ENCODE measurements at regions not wholly inside any gene's neighbourhood (a gene's known extent, or its start where the extent isn't known, plus 50 kb on each side); places are given as distances from the start of the nearest gene placed in this dataset.

GRCh38 chr7:33813331-33813730 lies 92.0 kb upstream of the BMPER start:
- peak; percentile 51 for DNase-seq (ENCODE audit: low read depth)

GRCh38 chr7:33814400-33814799 lies 90.9 kb upstream of the BMPER start:
- DNase-seq (ENCODE audit: low read depth): no peak

GRCh38 chr7:33814936-33815335 lies 90.4 kb upstream of the BMPER start:
- DNase-seq (ENCODE audit: low read depth): no peak

- no peak for DNase-seq (ENCODE audit: low read depth)
These were observed 90.0 kb upstream of the BMPER start for GRCh38 chr7:33815336-33815735.

- DNase-seq (ENCODE audit: low read depth): no peak
These were observed 89.2 kb upstream of the BMPER start for GRCh38 chr7:33816106-33816505.

- no peak for DNase-seq (ENCODE audit: low read depth)
These were observed 85.7 kb upstream of the BMPER start for GRCh38 chr7:33819658-33820057.

GRCh38 chr7:33820206-33820605 lies 85.1 kb upstream of the BMPER start:
- no peak for DNase-seq (ENCODE audit: low read depth)

- no peak for DNase-seq (ENCODE audit: low read depth)
These were observed 83.4 kb upstream of the BMPER start for GRCh38 chr7:33821970-33822369.

- no peak for DNase-seq (ENCODE audit: low read depth)
These were observed 81.4 kb upstream of the BMPER start for GRCh38 chr7:33823913-33824312.

GRCh38 chr7:33824911-33825459 lies 80.4 kb upstream of the BMPER start:
- peak; percentile 80 for DNase-seq (ENCODE audit: low read depth)

GRCh38 chr7:33825644-33826043 lies 79.7 kb upstream of the BMPER start:
- DNase-seq (ENCODE audit: low read depth): no peak

- DNase-seq (ENCODE audit: low read depth): no peak
These were observed 75.8 kb upstream of the BMPER start for GRCh38 chr7:33829536-33829935.

- DNase-seq (ENCODE audit: low read depth): peak; percentile 74
These were observed 73.8 kb upstream of the BMPER start for GRCh38 chr7:33831389-33832141.

- DNase-seq (ENCODE audit: low read depth): peak; percentile 71
These were observed 73.0 kb upstream of the BMPER start for GRCh38 chr7:33832271-33832721.

GRCh38 chr7:33836797-33837355 lies 68.5 kb upstream of the BMPER start:
- DNase-seq (ENCODE audit: low read depth): peak; percentile 36

- DNase-seq (ENCODE audit: low read depth): no peak
These were observed 67.9 kb upstream of the BMPER start for GRCh38 chr7:33837356-33837851.

GRCh38 chr7:33841031-33841430 lies 64.3 kb upstream of the BMPER start:
- DNase-seq (ENCODE audit: low read depth): peak; percentile 26

GRCh38 chr7:33841705-33842129 lies 63.6 kb upstream of the BMPER start:
- DNase-seq (ENCODE audit: low read depth): peak; percentile 43

GRCh38 chr7:33842150-33842549 lies 63.2 kb upstream of the BMPER start:
- no peak for DNase-seq (ENCODE audit: low read depth)

- DNase-seq (ENCODE audit: low read depth): peak; percentile 58
These were observed 59.3 kb upstream of the BMPER start for GRCh38 chr7:33845991-33846509.

GRCh38 chr7:33849004-33849403 lies 56.3 kb upstream of the BMPER start:
- no peak for DNase-seq (ENCODE audit: low read depth)

- DNase-seq (ENCODE audit: low read depth): no peak
These were observed 55.3 kb upstream of the BMPER start for GRCh38 chr7:33849971-33850559.

GRCh38 chr7:33850768-33851167 lies 54.6 kb upstream of the BMPER start:
- no peak for DNase-seq (ENCODE audit: low read depth)

All from fibroblast of gingiva (primary cell).